HEK293T (cell line): ENCODE measurements at regions not wholly inside any gene's neighbourhood (a gene's known extent, or its start where the extent isn't known, plus 50 kb on each side); places are given as distances from the start of the nearest gene placed in this dataset.

Experiments used
- CTCF ChIA-PET: fragments of 350-600 bp; formaldehyde crosslinking; extraction: SDS; loops from one replicate; lab custom pipeline; 2021; ENCODE audit warnings: antibody characterized with exemption, inconsistent platforms; lab: Yijun Ruan, JAX
- POLR2A ChIA-PET: fragments of 350-600 bp; formaldehyde crosslinking; extraction: SDS; loops from one replicate; lab custom pipeline; 2020; ENCODE audit warnings: antibody characterized with exemption, inconsistent platforms; lab: Yijun Ruan, JAX
- DNase-seq: peaks from one replicate; pipeline ENCODE4 v3.0.0; 2012; ENCODE audit warnings: mixed read lengths; ENCODE audit errors: extremely low spot score
- ARNT ChIP-seq: fragments of 450-650 bp; IDR thresholded peaks from 2 replicates; pipeline ENCODE4 v1.6.1; 2017; ENCODE audit warnings: mild to moderate bottlenecking
- BHLHE40 ChIP-seq: fragments of 450-650 bp; IDR thresholded peaks from 2 replicates; pipeline ENCODE4 v1.6.1; 2016; ENCODE audit warnings: mild to moderate bottlenecking, moderate library complexity, borderline replicate concordance
- CTBP1 ChIP-seq: fragments of 450-650 bp; IDR thresholded peaks from 2 replicates; pipeline ENCODE4 v1.6.1; 2016; ENCODE audit warnings: borderline replicate concordance
- ELF4 ChIP-seq: fragments of 450-650 bp; IDR thresholded peaks from 2 replicates; pipeline ENCODE4 v1.6.1; 2017; ENCODE audit warnings: antibody characterized with exemption
- FOXA1 ChIP-seq: fragments of 450-650 bp; IDR thresholded peaks from 2 replicates; pipeline ENCODE4 v1.6.1; 2016; ENCODE audit warnings: mild to moderate bottlenecking
- FOXK2 ChIP-seq: fragments of 450-650 bp; IDR thresholded peaks from 2 replicates; pipeline ENCODE4 v1.6.1; 2016; ENCODE audit warnings: mild to moderate bottlenecking
- FOXM1 ChIP-seq: fragments of 450-650 bp; IDR thresholded peaks from 2 replicates; pipeline ENCODE4 v1.6.1; 2017; ENCODE audit warnings: mild to moderate bottlenecking, borderline replicate concordance
- HDGF ChIP-seq: fragments of 450-650 bp; IDR thresholded peaks from 2 replicates; pipeline ENCODE4 v1.6.1; 2017; ENCODE audit warnings: antibody characterized with exemption, borderline replicate concordance
- L3MBTL2 ChIP-seq: fragments of 450-650 bp; conservative IDR thresholded peaks from 2 replicates; pipeline ENCODE4 v1.6.1; 2016; ENCODE audit warnings: mild to moderate bottlenecking
- LEF1 ChIP-seq: fragments of 450-650 bp; IDR thresholded peaks from 2 replicates; pipeline ENCODE4 v1.6.1; 2017; ENCODE audit warnings: mild to moderate bottlenecking, borderline replicate concordance
- NFRKB ChIP-seq: fragments of 450-650 bp; IDR thresholded peaks from 2 replicates; pipeline ENCODE4 v1.6.1; 2016; ENCODE audit warnings: mild to moderate bottlenecking, moderate library complexity
- PKNOX1 ChIP-seq: fragments of 450-650 bp; IDR thresholded peaks from 2 replicates; pipeline ENCODE4 v1.6.1; 2016
- SP1 ChIP-seq: fragments of 450-650 bp; IDR thresholded peaks from 2 replicates; pipeline ENCODE4 v1.6.1; 2017
- SUZ12 ChIP-seq: fragments of 450-650 bp; IDR thresholded peaks from 2 replicates; pipeline ENCODE4 v1.6.1; 2016; ENCODE audit warnings: mild to moderate bottlenecking
- TARDBP ChIP-seq: fragments of 450-650 bp; IDR thresholded peaks from 2 replicates; pipeline ENCODE4 v1.6.1; 2016
- ZNF384 ChIP-seq: fragments of 450-650 bp; IDR thresholded peaks from 2 replicates; pipeline ENCODE4 v1.6.1; 2016

- POLR2A ChIA-PET = no interaction called here
- no peak for DNase-seq
- no peak for TF ChIP-seq SUZ12
- TF ChIP-seq CTBP1 = no peak
- TF ChIP-seq ARNT = no peak
- no peak for TF ChIP-seq SP1
- no peak for TF ChIP-seq FOXM1
- TF ChIP-seq ZNF384 = no peak
- TF ChIP-seq FOXA1 = no peak
- TF ChIP-seq NFRKB = no peak
- no peak for TF ChIP-seq PKNOX1
- TF ChIP-seq FOXK2 = no peak
- TF ChIP-seq BHLHE40 = no peak
- no peak for TF ChIP-seq HDGF
- no peak for TF ChIP-seq L3MBTL2
- TF ChIP-seq ELF4 = no peak
- no peak for TF ChIP-seq LEF1
- TF ChIP-seq TARDBP = no peak
- CTCF ChIA-PET = no interaction called here
Measured at GRCh38 chr7:106337754-106338153, 53.0 kb upstream of the NAMPT start.

- DNase-seq = no peak
- ChIA-PET CTCF (no interaction called here), POLR2A (no interaction called here)
- no peak for TF ChIP-seq SUZ12
- no peak for TF ChIP-seq PKNOX1
- TF ChIP-seq CTBP1 = no peak
- TF ChIP-seq FOXM1 = no peak
- TF ChIP-seq FOXA1 = no peak
- TF ChIP-seq SP1 = no peak
- no peak for TF ChIP-seq BHLHE40
- no peak for TF ChIP-seq ARNT
- no peak for TF ChIP-seq ELF4
- TF ChIP-seq LEF1 = no peak
- TF ChIP-seq NFRKB = no peak
- TF ChIP-seq FOXK2 = no peak
- no peak for TF ChIP-seq HDGF
- no peak for TF ChIP-seq L3MBTL2
- TF ChIP-seq TARDBP = no peak
- no peak for TF ChIP-seq ZNF384
Measured at GRCh38 chr7:106335814-106336213, 51.0 kb upstream of the NAMPT start.
